ENCODE measurements at regions not wholly inside any gene's neighbourhood (a gene's known extent, or its start where the extent isn't known, plus 50 kb on each side); places are given as distances from the start of the nearest gene placed in this dataset.

- no peak for TF ChIP-seq EZH2phosphoT487 (IDR thresholded peaks at IDR 0.05; ENCODE audit: borderline replicate concordance, low read depth, low read length)
- TF ChIP-seq CTCF (conservative IDR thresholded peaks at IDR 0.05; ENCODE audit: low read length) = no peak
These were observed 183.9 kb upstream of the PWP1 start for GRCh38 chr12:107501681-107502080.
